WTC11 (cell line): ENCODE measurements at regions not wholly inside any gene's neighbourhood (a gene's known extent, or its start where the extent isn't known, plus 50 kb on each side); places are given as distances from the start of the nearest gene placed in this dataset.

Experiments
- ATAC-seq: fragments of 200-7000 bp; cut with Tn5 transposase; 2 replicates; pipeline ENCODE4 v1.10.0; 2021; ENCODE audit warnings: mild to moderate bottlenecking, moderate library complexity
- CTCF ChIA-PET: fragments of 300-600 bp; sonication (Branson Sonifier 250); formaldehyde crosslinking; loops from one replicate; lab custom pipeline; 2021; ENCODE audit warnings: antibody characterized with exemption; lab: Charles Lee
- POLR2A ChIA-PET: fragments of 350-600 bp; sonication (Branson Sonifier 250); formaldehyde crosslinking; loops from one replicate; lab custom pipeline; 2021; ENCODE audit warnings: antibody characterized with exemption; lab: Charles Lee
- DNase-seq: peaks from one replicate; pipeline ENCODE4 v3.0.0; 2021; ENCODE audit warnings: low spot score
- H3K27ac Mint-ChIP-seq: 2 replicates; pipeline ENCODE4 v1.8.0; 2021; ENCODE audit warnings: mixed read lengths
- H3K27me3 Mint-ChIP-seq: 2 replicates; pipeline ENCODE4 v1.8.0; 2021; ENCODE audit warnings: low read depth, mild to moderate bottlenecking, moderate library complexity, mixed read lengths
- H3K36me3 Mint-ChIP-seq: 2 replicates; pipeline ENCODE4 v1.8.0; 2021; ENCODE audit warnings: mixed read lengths
- H3K4me1 Mint-ChIP-seq: 2 replicates; pipeline ENCODE4 v1.8.0; 2022; ENCODE audit warnings: mixed read lengths
- H3K4me3 Mint-ChIP-seq: 2 replicates; pipeline ENCODE4 v1.8.0; 2021; ENCODE audit warnings: mild to moderate bottlenecking, moderate library complexity, mixed read lengths
- H3K9me3 Mint-ChIP-seq: 2 replicates; pipeline ENCODE4 v1.8.0; 2021; ENCODE audit warnings: mixed read lengths
- AFF4 ChIP-seq: sonication (generic); formaldehyde crosslinking; IDR thresholded peaks from 2 replicates; pipeline ENCODE4 v1.8.1; 2023; ENCODE audit warnings: mild to moderate bottlenecking, missing genetic modification reagents, borderline replicate concordance
- ATF6 ChIP-seq: sonication (generic); formaldehyde crosslinking; IDR thresholded peaks from 2 replicates; pipeline ENCODE4 v1.8.1; 2023; ENCODE audit warnings: mild to moderate bottlenecking, missing genetic modification reagents
- ELF4 ChIP-seq: sonication (generic); formaldehyde crosslinking; IDR thresholded peaks from 2 replicates; pipeline ENCODE4 v1.8.1; 2022; ENCODE audit warnings: low read depth, mild to moderate bottlenecking, moderate library complexity, missing genetic modification reagents
- EMX1 ChIP-seq: fragments of 250-450 bp; sonication (Bioruptor Pico); IDR thresholded peaks from 2 replicates; pipeline ENCODE4 v1.8.0; 2021; ENCODE audit warnings: mild to moderate bottlenecking
- ERG ChIP-seq: fragments of 250-450 bp; sonication (Bioruptor Pico); IDR thresholded peaks from 2 replicates; pipeline ENCODE4 v1.8.0; 2021; ENCODE audit warnings: mild to moderate bottlenecking
- FOXK1 ChIP-seq: sonication (generic); formaldehyde crosslinking; IDR thresholded peaks from 2 replicates; pipeline ENCODE4 v1.8.0; 2022; ENCODE audit warnings: mild to moderate bottlenecking, moderate library complexity, missing genetic modification reagents
- GABPB1 ChIP-seq: sonication (generic); formaldehyde crosslinking; IDR thresholded peaks from 2 replicates; pipeline ENCODE4 v1.8.1; 2023; ENCODE audit warnings: mild to moderate bottlenecking, missing genetic modification reagents
- MXD4 ChIP-seq: fragments of 250-450 bp; sonication (Bioruptor Pico); IDR thresholded peaks from 2 replicates; pipeline ENCODE4 v1.8.0; 2021; ENCODE audit warnings: mild to moderate bottlenecking, moderate library complexity, borderline replicate concordance
- NFATC4 ChIP-seq: fragments of 250-450 bp; sonication (Bioruptor Pico); IDR thresholded peaks from 2 replicates; pipeline ENCODE4 v1.9.0; 2021; ENCODE audit warnings: mild to moderate bottlenecking
- PREB ChIP-seq: sonication (generic); formaldehyde crosslinking; IDR thresholded peaks from 2 replicates; pipeline ENCODE4 v1.8.1; 2022; ENCODE audit warnings: mild to moderate bottlenecking, missing genetic modification reagents, moderate library complexity, borderline replicate concordance
- RORB ChIP-seq: fragments of 250-450 bp; sonication (Bioruptor Pico); IDR thresholded peaks from 2 replicates; pipeline ENCODE4 v1.9.0; 2021; ENCODE audit warnings: mild to moderate bottlenecking
- SOX15 ChIP-seq: fragments of 250-450 bp; sonication (Bioruptor Pico); IDR thresholded peaks from 2 replicates; pipeline ENCODE4 v1.9.0; 2021; ENCODE audit warnings: mild to moderate bottlenecking
- USF2 ChIP-seq: sonication (generic); formaldehyde crosslinking; IDR thresholded peaks from 2 replicates; pipeline ENCODE4 v1.8.1; 2023; ENCODE audit warnings: mild to moderate bottlenecking, missing genetic modification reagents, moderate library complexity
- ZBTB21 ChIP-seq: sonication (generic); formaldehyde crosslinking; IDR thresholded peaks from 2 replicates; pipeline ENCODE4 v1.8.1; 2023; ENCODE audit warnings: mild to moderate bottlenecking, missing genetic modification reagents, borderline replicate concordance
- ZNF121 ChIP-seq: sonication (generic); formaldehyde crosslinking; IDR thresholded peaks from 2 replicates; pipeline ENCODE4 v1.8.0; 2023; ENCODE audit warnings: missing genetic modification reagents
- ZNF219 ChIP-seq: sonication (generic); formaldehyde crosslinking; IDR thresholded peaks from 2 replicates; pipeline ENCODE4 v1.8.0; 2023; ENCODE audit warnings: missing genetic modification reagents, mild to moderate bottlenecking, borderline replicate concordance
- ZNF281 ChIP-seq: sonication (generic); formaldehyde crosslinking; IDR thresholded peaks from 2 replicates; pipeline ENCODE4 v1.8.0; 2023; ENCODE audit warnings: mild to moderate bottlenecking, missing genetic modification reagents
- ZNF416 ChIP-seq: fragments of 250-450 bp; sonication (Bioruptor Pico); IDR thresholded peaks from 2 replicates; pipeline ENCODE4 v1.9.0; 2021; ENCODE audit warnings: mild to moderate bottlenecking, inconsistent platforms
- ZNF425 ChIP-seq: fragments of 250-450 bp; sonication (Bioruptor Pico); conservative IDR thresholded peaks from 2 replicates; pipeline ENCODE4 v1.9.0; 2021; ENCODE audit warnings: mild to moderate bottlenecking
- ZSCAN18 ChIP-seq: fragments of 250-450 bp; sonication (Bioruptor Pico); IDR thresholded peaks from 2 replicates; pipeline ENCODE4 v2.1.2; 2022; ENCODE audit warnings: mild to moderate bottlenecking, moderate library complexity

GRCh38 chr18:47611649-47612048 is 318.8 kb downstream of the SMAD2 start:
- H3K36me3 Mint-ChIP-seq: peaks cover 4% of the 10 kb centered on the region
- no peaks in the 10 kb centered on the region; the same call in 1 of the 2 replicates for H3K27me3 Mint-ChIP-seq
- POLR2A ChIA-PET: no interaction called here
- H3K27ac Mint-ChIP-seq: no peak overlapping the region
- ATAC-seq: no peak
- peaks cover 24% of the 10 kb centered on the region for H3K9me3 Mint-ChIP-seq
- DNase-seq: no peak
- H3K4me3 Mint-ChIP-seq: no peak overlapping the region
- peaks cover 15% of the 10 kb centered on the region for H3K4me1 Mint-ChIP-seq
- CTCF ChIA-PET: interaction anchor here (0.8 to 1.5 kb wide), 2 partner anchors 137 to 143 kb away, joined by 3 read pairs; no protein-coding TSS in a partner anchor
- TF ChIP-seq ATF6 (CRISPR knock-in tag) (no peak), EMX1 (CRISPR knock-in tag) (no peak), GABPB1 (CRISPR knock-in tag) (no peak), FOXK1 (CRISPR knock-in tag) (no peak), ZNF121 (no peak), ZNF281 (CRISPR knock-in tag) (no peak), ZBTB21 (CRISPR knock-in tag) (no peak), ZNF416 (CRISPR knock-in tag) (no peak), RORB (CRISPR knock-in tag) (no peak), MXD4 (CRISPR knock-in tag) (no peak), NFATC4 (no peak), ZSCAN18 (CRISPR knock-in tag) (no peak)

- H3K36me3 Mint-ChIP-seq: peaks cover 4% of the 10 kb centered on the region
- peaks cover 24% of the 10 kb centered on the region for H3K4me1 Mint-ChIP-seq
- ATAC-seq (no peak), DNase-seq (no peak)
- ChIA-PET POLR2A (no interaction called here), CTCF (no interaction called here)
- peaks cover 24% of the 10 kb centered on the region for H3K9me3 Mint-ChIP-seq
- no peak overlapping the region for H3K27ac Mint-ChIP-seq
- H3K27me3 Mint-ChIP-seq: no peaks in the 10 kb centered on the region
- H3K4me3 Mint-ChIP-seq: no peak overlapping the region
- no peak for TF ChIP-seq RORB (CRISPR knock-in tag)
- TF ChIP-seq ZNF121: no peak
- no peak for TF ChIP-seq SOX15 (CRISPR knock-in tag)
- no peak for TF ChIP-seq AFF4 (CRISPR knock-in tag)
- no peak for TF ChIP-seq PREB
- no peak for TF ChIP-seq NFATC4
- no peak for TF ChIP-seq ERG (CRISPR knock-in tag)
- no peak for TF ChIP-seq USF2 (CRISPR knock-in tag)
- no peak for TF ChIP-seq ZNF219 (CRISPR knock-in tag)
- TF ChIP-seq EMX1 (CRISPR knock-in tag): no peak
- TF ChIP-seq ZNF425: no peak
- TF ChIP-seq ELF4: no peak
These were observed 323.9 kb downstream of the SMAD2 start for GRCh38 chr18:47606526-47606925.
